H9 (cell line): ENCODE measurements at regions not wholly inside any gene's neighbourhood (a gene's known extent, or its start where the extent isn't known, plus 50 kb on each side); places are given as distances from the start of the nearest gene placed in this dataset.

Source experiments
- DNase-seq: peaks from one replicate; pipeline ENCODE4 v3.0.0-alpha.2; 2017
- H2AFZ ChIP-seq: one replicate; pipeline ENCODE4 v1.6.1; 2013; ENCODE audit warnings: mild to moderate bottlenecking, low read length, control low read depth, moderate library complexity
- H2AK5ac ChIP-seq: 2 replicates; pipeline ENCODE4 v1.6.1; 2013; ENCODE audit warnings: low read length, control low read depth, mixed read lengths; ENCODE audit not compliant: insufficient read length
- H2BK120ac ChIP-seq: one replicate; pipeline ENCODE4 v1.6.1; 2013; ENCODE audit warnings: low read depth, mild to moderate bottlenecking, low read length, control low read depth, inconsistent platforms; ENCODE audit not compliant: poor library complexity, severe bottlenecking
- H2BK12ac ChIP-seq: 2 replicates; pipeline ENCODE4 v1.6.1; 2013; ENCODE audit warnings: low read length, control low read depth, mixed read lengths, low read depth; ENCODE audit not compliant: insufficient read length
- H2BK15ac ChIP-seq: 2 replicates; pipeline ENCODE4 v1.6.1; 2013; ENCODE audit warnings: low read depth, low read length, control low read depth
- H2BK20ac ChIP-seq: one replicate; pipeline ENCODE4 v1.6.1; 2013; ENCODE audit warnings: low read depth, mild to moderate bottlenecking, low read length, control low read depth, inconsistent platforms; ENCODE audit not compliant: poor library complexity, severe bottlenecking
- H2BK5ac ChIP-seq: 2 replicates; pipeline ENCODE4 v1.6.1; 2013; ENCODE audit warnings: low read length, control low read depth, mixed read lengths; ENCODE audit not compliant: insufficient read length
- H3K14ac ChIP-seq: 2 replicates; pipeline ENCODE4 v1.6.1; 2013; ENCODE audit warnings: low read length, control low read depth; ENCODE audit not compliant: insufficient read depth
- H3K18ac ChIP-seq: 2 replicates; pipeline ENCODE4 v1.6.1; 2013; ENCODE audit warnings: low read depth, mild to moderate bottlenecking, mixed read lengths, low read length, control low read depth; ENCODE audit not compliant: insufficient read length
- H3K23ac ChIP-seq: 2 replicates; pipeline ENCODE4 v1.6.1; 2013; ENCODE audit warnings: low read length, control low read depth, mixed read lengths, low read depth; ENCODE audit not compliant: insufficient read length
- H3K23me2 ChIP-seq: 2 replicates; pipeline ENCODE4 v1.6.1; 2013; ENCODE audit warnings: low read depth, mild to moderate bottlenecking, mixed read lengths, low read length, control low read depth; ENCODE audit not compliant: insufficient read length, poor library complexity, severe bottlenecking
- H3K27ac ChIP-seq: 2 replicates; pipeline ENCODE4 v1.5.1; 2013; ENCODE audit warnings: low read length, control low read depth, mixed read lengths, low read depth; ENCODE audit not compliant: insufficient read length
- H3K27me3 ChIP-seq: 2 replicates; pipeline ENCODE4 v1.6.1; 2013; ENCODE audit warnings: low read length, control low read depth, inconsistent platforms; ENCODE audit not compliant: insufficient read depth
- H3K4ac ChIP-seq: 2 replicates; pipeline ENCODE4 v1.6.1; 2013; ENCODE audit warnings: low read depth, mild to moderate bottlenecking, control low read depth, inconsistent platforms, low read length, moderate library complexity
- H3K4me1 ChIP-seq: 2 replicates; pipeline ENCODE4 v1.6.1; 2013; ENCODE audit warnings: low read length, control low read depth, inconsistent platforms; ENCODE audit not compliant: insufficient read depth
- H3K4me2 ChIP-seq: 2 replicates; pipeline ENCODE4 v1.6.1; 2013; ENCODE audit warnings: low read length, control low read depth, mixed read lengths; ENCODE audit not compliant: insufficient read length, insufficient read depth
- H3K56ac ChIP-seq: 2 replicates; pipeline ENCODE4 v1.6.1; 2013; ENCODE audit warnings: low read depth, mild to moderate bottlenecking, mixed read lengths, low read length, control low read depth; ENCODE audit not compliant: insufficient read length
- H3K79me1 ChIP-seq: 2 replicates; pipeline ENCODE4 v1.6.1; 2013; ENCODE audit warnings: low read depth, mild to moderate bottlenecking, moderate library complexity, low read length, control low read depth, inconsistent platforms; ENCODE audit not compliant: insufficient read depth, poor library complexity, severe bottlenecking
- H3K79me2 ChIP-seq: 2 replicates; pipeline ENCODE4 v1.6.1; 2013; ENCODE audit warnings: low read length, control low read depth, inconsistent platforms; ENCODE audit not compliant: insufficient read depth
- H3K9ac ChIP-seq: 2 replicates; pipeline ENCODE4 v1.6.1; 2013; ENCODE audit warnings: low read length, control low read depth, mixed read lengths; ENCODE audit not compliant: insufficient read length; ENCODE audit errors: extremely low read depth
- H3K9me3 ChIP-seq: one replicate; pipeline ENCODE4 v1.6.1; 2013; ENCODE audit warnings: low read depth, low read length, inconsistent platforms; ENCODE audit not compliant: control insufficient read depth
- H3T11ph ChIP-seq: one replicate; pipeline ENCODE4 v1.6.1; 2013; ENCODE audit warnings: mild to moderate bottlenecking, low read length, control low read depth, inconsistent platforms
- H4K20me1 ChIP-seq: one replicate; pipeline ENCODE4 v1.6.1; 2013; ENCODE audit not compliant: control insufficient read depth, insufficient read length, insufficient read depth
- H4K5ac ChIP-seq: 2 replicates; pipeline ENCODE4 v1.6.1; 2013; ENCODE audit warnings: low read depth, mild to moderate bottlenecking, mixed read lengths, low read length, control low read depth; ENCODE audit not compliant: insufficient read length
- H4K8ac ChIP-seq: replicated peaks from 2 replicates; pipeline ENCODE4 v1.6.1; 2013; ENCODE audit warnings: low read length, control low read depth, mixed read lengths, low read depth; ENCODE audit not compliant: insufficient read length
- H4K91ac ChIP-seq: 2 replicates; pipeline ENCODE4 v1.6.1; 2013; ENCODE audit warnings: low read depth, mild to moderate bottlenecking, moderate library complexity, mixed read lengths, low read length, control low read depth; ENCODE audit not compliant: insufficient read length
- H3K27ac Mint-ChIP-seq, 3 experiments: 2 replicates in 2 of 3; 3 replicates in 1 of 3; pipeline ENCODE4 v1.8.0; 2020 to 2021; ENCODE audit warnings: mixed read lengths in 3 of 3, mild to moderate bottlenecking in 1 of 3, moderate library complexity in 1 of 3
- H3K27me3 Mint-ChIP-seq: 2 replicates; pipeline ENCODE4 v1.8.0; 2021; ENCODE audit warnings: low read depth, mild to moderate bottlenecking, moderate library complexity, mixed read lengths
- H3K36me3 Mint-ChIP-seq, 3 experiments: 2 replicates in 2 of 3; 3 replicates in 1 of 3; pipeline ENCODE4 v1.8.0; 2020 to 2021; ENCODE audit warnings: low read depth in 3 of 3, mixed read lengths in 3 of 3; ENCODE audit not compliant: insufficient read depth in 1 of 3
- H3K4me1 Mint-ChIP-seq, 2 experiments: 2 replicates each; pipeline ENCODE4 v1.8.0; 2020; ENCODE audit warnings: mixed read lengths in 2 of 2
- H3K4me3 Mint-ChIP-seq, 2 experiments: 2 replicates in 1 of 2; 3 replicates in 1 of 2; pipeline ENCODE4 v1.8.0; 2020 to 2021; ENCODE audit warnings: mild to moderate bottlenecking in 2 of 2, mixed read lengths in 2 of 2, moderate library complexity in 1 of 2
- H3K9me3 Mint-ChIP-seq, 2 experiments: 2 replicates in 1 of 2; 3 replicates in 1 of 2; pipeline ENCODE4 v1.8.0; 2020; ENCODE audit warnings: mild to moderate bottlenecking in 2 of 2, mixed read lengths in 2 of 2, moderate library complexity in 1 of 2
- CTCF ChIP-seq: fragments of 200-600 bp; sonication (generic); conservative IDR thresholded peaks from 3 replicates; pipeline ENCODE4 v1.8.0; 2021; ENCODE audit warnings: antibody characterized with exemption, mild to moderate bottlenecking
- WGBS: extraction: QIAGEN DNeasy Blood & Tissue Kit; methylation state at CpG from one replicate; pipeline ENCODE4 v1.1.7; 2013; ENCODE audit warnings: missing lambda C conversion rate, low lambda C conversion rate, mixed read lengths; ENCODE audit not compliant: insufficient read length; ENCODE audit errors: extremely low coverage; 5-methylcytosine and 5-hydroxymethylcytosine counted together

GRCh38 chr5:54905246-54905795 lies 80.1 kb downstream of the ESM1 start:
- H3K27me3 ChIP-seq: no peaks in the 10 kb centered on the region
- H3K14ac ChIP-seq: no peak overlapping the region
- H4K91ac ChIP-seq: no peak overlapping the region
- no peak for TF ChIP-seq CTCF
- no peak overlapping the region for H3T11ph ChIP-seq
- H2BK120ac ChIP-seq: no peak overlapping the region
- Mint-ChIP-seq H3K9me3 (no peaks in the 10 kb centered on the region), H3K4me3 (no peak overlapping the region), H3K4me1 (peaks cover 0 to 5% of the 10 kb centered on the region in 2 experiments; a peak in 1 of 4 replicates), H3K27ac (peak overlapping the region in 1 of 3 experiments; percentile 65; a peak in 1 of 7 replicates), H3K27me3 (no peaks in the 10 kb centered on the region; the same call in 1 of the 2 replicates), H3K36me3 (no peaks in the 10 kb centered on the region)
- H3K4ac ChIP-seq: no peak overlapping the region
- DNase-seq: no peak
- WGBS: no CpG with 5 or more reads among the region's 3 CpGs
- H3K79me2 ChIP-seq: no peaks in the 10 kb centered on the region
- H4K5ac ChIP-seq: no peak overlapping the region
- no peaks in the 10 kb centered on the region for H3K23me2 ChIP-seq
- H2BK5ac ChIP-seq: no peak overlapping the region
- H2AK5ac ChIP-seq: no peak overlapping the region
- H4K20me1 ChIP-seq: no peaks in the 10 kb centered on the region
- no peak overlapping the region for H3K56ac ChIP-seq
- no peak overlapping the region for H2BK12ac ChIP-seq
- H3K4me2 ChIP-seq: no peak overlapping the region
- no peak overlapping the region for H3K27ac ChIP-seq
- no peak overlapping the region for H2BK15ac ChIP-seq
- H4K8ac ChIP-seq: no peak overlapping the region
- no peak overlapping the region for H3K18ac ChIP-seq
- H2BK20ac ChIP-seq: no peak overlapping the region
- H3K9me3 ChIP-seq: no peaks in the 10 kb centered on the region
- H3K9ac ChIP-seq: no peak overlapping the region
- H3K79me1 ChIP-seq: no peaks in the 10 kb centered on the region
- no peak overlapping the region for H2AFZ ChIP-seq
- no peak overlapping the region for H3K23ac ChIP-seq
- no peaks in the 10 kb centered on the region for H3K4me1 ChIP-seq
